GM06990 (cell line): ENCODE measurements at regions not wholly inside any gene's neighbourhood (a gene's known extent, or its start where the extent isn't known, plus 50 kb on each side); places are given as distances from the start of the nearest gene placed in this dataset.

Experiments used
- DNase-seq: peaks from one replicate; pipeline ENCODE4 v3.0.0-alpha.2; 2011; ENCODE audit not compliant: insufficient read length; ENCODE audit errors: extremely low read depth
- H3K27me3 ChIP-seq: replicated peaks from 2 replicates; pipeline ENCODE4 v1.6.0; 2011; ENCODE audit warnings: low read length; ENCODE audit not compliant: control insufficient read depth, insufficient read depth
- H3K36me3 ChIP-seq: 2 replicates; pipeline ENCODE4 v1.5.1; 2011; ENCODE audit warnings: low read length; ENCODE audit not compliant: control insufficient read depth, insufficient read depth
- H3K4me3 ChIP-seq: replicated peaks from 2 replicates; pipeline ENCODE4 v1.5.1; 2011; ENCODE audit warnings: low read depth, mild to moderate bottlenecking, control low read depth, low read length
- TF ChIP-seq, protein P1 (sequence below): IDR thresholded peaks from 2 replicates; pipeline ENCODE4 v1.5.1; 2011; ENCODE audit warnings: low read length, control low read depth, mild to moderate bottlenecking, inconsistent platforms; ENCODE audit not compliant: insufficient read depth, poor library complexity, severe bottlenecking

DNA sequence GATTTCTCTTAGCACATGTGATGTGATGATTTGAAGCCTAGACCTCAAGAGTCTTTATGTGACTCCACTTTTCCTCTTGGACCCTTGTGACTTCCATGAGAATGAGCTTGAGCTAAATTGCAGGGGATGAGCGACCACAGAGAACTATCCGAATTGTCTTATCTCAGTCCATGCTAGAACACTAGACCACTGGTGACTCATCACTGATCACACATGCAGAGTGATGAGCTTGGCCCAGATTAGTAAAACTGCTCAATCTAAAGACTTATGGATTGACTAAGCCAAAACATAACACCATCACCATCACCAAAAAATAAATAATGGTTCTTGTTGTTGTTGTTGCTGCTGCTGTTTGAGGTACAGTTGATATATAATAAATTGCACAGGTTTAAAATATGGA, 114.1 kb upstream of the CFAP20DC start:
- Histone ChIP-seq H3K36me3 (no peaks in the 10 kb centered on the region), H3K27me3 (no peaks in the 10 kb centered on the region), H3K4me3 (no peak overlapping the region)
- TF ChIP-seq, protein P1, sequence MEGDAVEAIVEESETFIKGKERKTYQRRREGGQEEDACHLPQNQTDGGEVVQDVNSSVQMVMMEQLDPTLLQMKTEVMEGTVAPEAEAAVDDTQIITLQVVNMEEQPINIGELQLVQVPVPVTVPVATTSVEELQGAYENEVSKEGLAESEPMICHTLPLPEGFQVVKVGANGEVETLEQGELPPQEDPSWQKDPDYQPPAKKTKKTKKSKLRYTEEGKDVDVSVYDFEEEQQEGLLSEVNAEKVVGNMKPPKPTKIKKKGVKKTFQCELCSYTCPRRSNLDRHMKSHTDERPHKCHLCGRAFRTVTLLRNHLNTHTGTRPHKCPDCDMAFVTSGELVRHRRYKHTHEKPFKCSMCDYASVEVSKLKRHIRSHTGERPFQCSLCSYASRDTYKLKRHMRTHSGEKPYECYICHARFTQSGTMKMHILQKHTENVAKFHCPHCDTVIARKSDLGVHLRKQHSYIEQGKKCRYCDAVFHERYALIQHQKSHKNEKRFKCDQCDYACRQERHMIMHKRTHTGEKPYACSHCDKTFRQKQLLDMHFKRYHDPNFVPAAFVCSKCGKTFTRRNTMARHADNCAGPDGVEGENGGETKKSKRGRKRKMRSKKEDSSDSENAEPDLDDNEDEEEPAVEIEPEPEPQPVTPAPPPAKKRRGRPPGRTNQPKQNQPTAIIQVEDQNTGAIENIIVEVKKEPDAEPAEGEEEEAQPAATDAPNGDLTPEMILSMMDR = no peak
- DNase-seq = no peak

DNA sequence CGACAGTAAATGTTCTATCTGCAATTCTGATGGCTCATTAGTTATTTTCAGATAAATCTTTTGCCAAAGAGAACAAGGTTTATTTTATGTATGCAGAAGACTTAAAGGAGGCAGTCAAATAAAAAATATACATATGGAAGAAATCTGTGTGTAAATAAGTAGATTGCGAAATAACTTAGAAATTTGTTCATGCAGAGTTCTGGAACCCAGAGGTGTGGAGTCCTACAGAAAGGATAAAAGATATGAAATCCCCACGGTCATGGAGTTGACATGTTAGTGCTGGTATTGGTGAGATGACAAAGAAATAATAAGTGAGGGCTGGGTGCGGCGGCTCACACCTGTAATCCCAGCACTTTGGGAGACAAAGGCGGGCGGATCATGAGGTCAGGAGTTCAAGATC, 111.2 kb upstream of the CFAP20DC start:
- no peak for DNase-seq
- TF ChIP-seq, protein P1 = no peak
- H3K4me3 ChIP-seq = no peak overlapping the region
- H3K36me3 ChIP-seq = no peaks in the 10 kb centered on the region
- no peaks in the 10 kb centered on the region for H3K27me3 ChIP-seq

GRCh38 chr3:59160133-59160746, 110.4 kb upstream of the CFAP20DC start:
- TF ChIP-seq, protein P1 = no peak
- Histone ChIP-seq H3K36me3 (no peaks in the 10 kb centered on the region), H3K27me3 (no peaks in the 10 kb centered on the region), H3K4me3 (no peak overlapping the region)
- no peak for DNase-seq

DNA sequence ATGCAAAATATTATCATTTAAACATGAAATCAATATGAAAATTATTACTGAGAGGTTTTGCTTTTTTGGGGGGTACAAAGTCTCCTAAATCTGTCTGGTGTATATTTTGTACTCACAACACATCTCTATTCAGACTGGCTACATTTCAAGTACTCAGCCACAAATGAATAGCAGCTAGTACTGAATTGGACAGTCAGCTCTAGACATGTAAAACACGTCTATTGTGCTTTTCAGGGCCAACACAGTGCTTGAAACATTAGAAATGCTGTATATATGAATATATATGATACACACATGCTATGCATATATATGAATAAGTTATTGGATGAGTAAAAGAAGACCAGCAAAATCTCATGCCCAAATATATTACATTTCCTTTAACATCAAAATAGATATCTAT, 103.8 kb upstream of the CFAP20DC start:
- TF ChIP-seq, protein P1 = no peak
- Histone ChIP-seq H3K36me3 (no peaks in the 10 kb centered on the region), H3K4me3 (no peak overlapping the region), H3K27me3 (no peaks in the 10 kb centered on the region)
- DNase-seq = no peak

DNA sequence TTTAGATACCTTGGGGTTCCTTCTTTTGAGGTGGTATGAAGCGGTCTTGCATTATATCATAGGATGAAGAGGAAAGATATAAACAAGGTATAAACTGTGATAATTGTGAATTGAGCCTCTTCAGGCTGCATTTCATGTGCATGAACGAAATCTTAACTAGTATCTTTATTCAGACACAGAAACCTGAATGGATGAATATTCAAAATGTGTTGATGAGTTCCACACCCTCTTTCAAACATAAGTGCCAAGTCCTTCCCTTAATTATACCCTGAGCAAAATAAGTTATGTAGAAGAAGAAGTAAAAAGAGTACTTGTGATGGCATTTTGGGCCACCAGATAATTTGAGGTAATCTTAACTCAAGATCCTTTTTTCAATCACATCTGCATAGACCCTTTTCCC, 103.1 kb upstream of the CFAP20DC start:
- H3K36me3 ChIP-seq = no peaks in the 10 kb centered on the region
- no peak overlapping the region for H3K4me3 ChIP-seq
- no peak for DNase-seq
- TF ChIP-seq, protein P1 = no peak
- H3K27me3 ChIP-seq = no peaks in the 10 kb centered on the region

GRCh38 chr3:59150039-59150438, 100.2 kb upstream of the CFAP20DC start:
- Histone ChIP-seq H3K27me3 (no peaks in the 10 kb centered on the region), H3K36me3 (no peaks in the 10 kb centered on the region), H3K4me3 (no peak overlapping the region)
- no peak for DNase-seq
- TF ChIP-seq, protein P1 = no peak
